Middle frontal gyrus (tissue), 1 donor: ENCODE measurements at regions not wholly inside any gene's neighbourhood (a gene's known extent, or its start where the extent isn't known, plus 50 kb on each side); places are given as distances from the start of the nearest gene placed in this dataset.
"Not testable (repeated sequence)": the region's sequence is repeated elsewhere in the genome, so short reads cannot be mapped to it uniquely, and the experiment has no call there.

ENCODE experiments used
- DNase-seq: peaks from one replicate; pipeline ENCODE4 v3.0.0-alpha.2; 2015; ENCODE audit warnings: low spot score; ENCODE audit errors: extremely low spot score

- DNase-seq = no peak
These were observed 861.4 kb upstream of the RAG2 start for GRCh38 chr11:37459456-37459855.

- no peak for DNase-seq
These were observed 858.7 kb upstream of the RAG2 start for GRCh38 chr11:37456746-37457145.

GRCh38 chr11:37451903-37452302 lies 853.9 kb upstream of the RAG2 start:
- no peak for DNase-seq

GRCh38 chr11:37450613-37451012 lies 852.6 kb upstream of the RAG2 start:
- no peak for DNase-seq

- no peak for DNase-seq
These were observed 851.1 kb upstream of the RAG2 start for GRCh38 chr11:37449146-37449545.

- no peak for DNase-seq
These were observed 844.5 kb upstream of the RAG2 start for GRCh38 chr11:37442576-37442975.

- not testable (repeated sequence) for DNase-seq
These were observed 833.7 kb upstream of the RAG2 start for GRCh38 chr11:37431633-37432230.

GRCh38 chr11:37430966-37431632 lies 833.1 kb upstream of the RAG2 start:
- not testable (repeated sequence) for DNase-seq

GRCh38 chr11:37422511-37422910 lies 824.5 kb upstream of the RAG2 start:
- no peak for DNase-seq

- no peak for DNase-seq
These were observed 813.3 kb upstream of the RAG2 start for GRCh38 chr11:37411289-37411688.

- no peak for DNase-seq
These were observed 811.1 kb upstream of the RAG2 start for GRCh38 chr11:37409124-37409523.

GRCh38 chr11:37407461-37407860 lies 809.4 kb upstream of the RAG2 start:
- DNase-seq = no peak

GRCh38 chr11:37406651-37407050 lies 808.6 kb upstream of the RAG2 start:
- no peak for DNase-seq

- DNase-seq = peak; percentile 4
These were observed 806.2 kb upstream of the RAG2 start for GRCh38 chr11:37404231-37404630.

GRCh38 chr11:37402663-37403062 lies 804.6 kb upstream of the RAG2 start:
- DNase-seq = no peak

- no peak for DNase-seq
These were observed 796.3 kb upstream of the RAG2 start for GRCh38 chr11:37394236-37394870.

GRCh38 chr11:37391615-37392014 lies 793.6 kb upstream of the RAG2 start:
- DNase-seq = no peak

GRCh38 chr11:37390576-37391083 lies 792.6 kb upstream of the RAG2 start:
- no peak for DNase-seq

- DNase-seq = no peak
These were observed 780.9 kb upstream of the RAG2 start for GRCh38 chr11:37378958-37379357.

- no peak for DNase-seq
These were observed 774.6 kb upstream of the RAG2 start for GRCh38 chr11:37372667-37373066.

- DNase-seq = no peak
These were observed 773.4 kb upstream of the RAG2 start for GRCh38 chr11:37371346-37371970.

GRCh38 chr11:37370817-37371216 lies 772.8 kb upstream of the RAG2 start:
- no peak for DNase-seq
